HG03097 (cell line): ENCODE measurements at regions not wholly inside any gene's neighbourhood (a gene's known extent, or its start where the extent isn't known, plus 50 kb on each side); places are given as distances from the start of the nearest gene placed in this dataset.
"Not testable (repeated sequence)": the region's sequence is repeated elsewhere in the genome, so short reads cannot be mapped to it uniquely, and the experiment has no call there.

Experiments
- ATAC-seq: cut with Tn5 transposase; IDR thresholded peaks from one replicate; pipeline ENCODE4 v1.9.1; 2021; ENCODE audit not compliant: unreplicated experiment, low FRiP score

DNA sequence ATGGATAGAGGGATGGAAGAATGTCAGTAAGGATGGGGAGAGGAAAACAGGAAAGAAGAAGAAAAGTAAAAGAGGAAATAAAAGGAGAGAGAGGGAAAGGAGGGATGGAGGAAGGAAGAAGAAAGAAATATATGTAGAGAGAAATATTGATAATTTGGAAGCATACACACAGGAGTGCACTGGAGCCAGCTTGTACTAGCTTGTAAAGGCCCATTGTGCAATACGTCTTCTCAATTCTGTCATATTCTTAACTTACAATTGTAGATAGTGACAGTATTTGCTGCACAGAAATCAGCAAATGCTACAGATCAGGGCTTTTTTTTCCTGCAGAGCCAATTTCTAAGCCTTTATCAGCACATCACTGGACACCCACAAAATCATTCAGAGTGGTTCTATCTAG lies 458.8 kb upstream of the WWC1 start:
- no peak for ATAC-seq

DNA sequence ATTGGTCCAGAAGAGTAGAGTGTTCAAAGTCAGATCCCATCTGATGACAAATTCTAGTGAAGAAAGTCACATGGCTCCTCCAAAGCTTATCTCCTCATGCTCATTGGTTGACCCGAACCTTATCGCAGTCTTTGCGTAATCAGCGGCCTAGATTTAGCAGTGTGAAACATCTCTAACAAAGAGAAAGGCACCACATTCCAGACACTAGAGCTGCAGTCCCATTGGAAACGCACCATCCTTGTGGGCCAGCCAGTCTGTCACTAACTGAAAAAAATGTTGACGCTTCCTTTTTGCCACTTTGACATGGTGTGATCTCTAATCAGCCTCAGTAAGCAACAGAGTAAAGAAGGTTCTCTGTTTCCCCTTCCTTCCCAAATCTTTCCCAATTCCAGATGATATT lies 458.0 kb upstream of the WWC1 start:
- no peak for ATAC-seq

DNA sequence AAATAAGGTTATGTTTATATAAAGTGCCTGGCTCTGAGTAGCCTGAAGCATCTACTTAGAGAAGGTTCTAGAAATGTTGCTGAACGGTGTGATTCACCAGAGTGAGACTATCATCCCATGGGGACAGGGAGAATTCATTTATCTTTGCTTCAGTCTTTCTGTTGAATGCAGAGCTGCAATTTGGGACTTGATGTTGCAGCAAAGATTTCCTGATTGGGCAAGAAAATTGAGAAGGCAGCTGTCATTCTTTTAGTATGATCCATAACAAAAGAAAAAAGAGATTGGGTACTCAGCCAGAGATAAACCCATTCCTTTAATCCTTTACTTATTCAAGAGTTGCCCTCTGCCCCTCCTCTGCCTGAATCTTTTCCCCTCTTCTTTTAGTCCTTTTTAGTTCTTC lies 456.3 kb upstream of the WWC1 start:
- ATAC-seq, result no peak

DNA sequence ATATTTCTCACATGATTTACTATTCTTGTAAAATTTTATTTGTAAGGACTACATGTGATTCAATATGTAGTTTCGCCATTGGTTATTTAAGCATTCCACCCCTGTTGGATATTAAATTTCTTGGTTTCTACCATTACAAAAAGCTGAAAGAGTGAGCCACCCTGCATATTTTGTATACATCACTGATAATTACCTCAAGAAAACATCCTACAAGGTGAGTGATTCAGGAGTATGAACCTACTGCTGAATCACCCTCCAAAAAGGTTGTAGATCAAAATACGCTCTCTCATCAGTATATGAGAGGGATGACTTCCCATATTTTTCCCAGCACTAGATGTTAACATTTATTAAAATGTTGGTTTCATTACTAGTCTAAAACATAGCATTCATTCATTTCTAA lies 454.3 kb upstream of the WWC1 start:
- ATAC-seq, result no peak

DNA sequence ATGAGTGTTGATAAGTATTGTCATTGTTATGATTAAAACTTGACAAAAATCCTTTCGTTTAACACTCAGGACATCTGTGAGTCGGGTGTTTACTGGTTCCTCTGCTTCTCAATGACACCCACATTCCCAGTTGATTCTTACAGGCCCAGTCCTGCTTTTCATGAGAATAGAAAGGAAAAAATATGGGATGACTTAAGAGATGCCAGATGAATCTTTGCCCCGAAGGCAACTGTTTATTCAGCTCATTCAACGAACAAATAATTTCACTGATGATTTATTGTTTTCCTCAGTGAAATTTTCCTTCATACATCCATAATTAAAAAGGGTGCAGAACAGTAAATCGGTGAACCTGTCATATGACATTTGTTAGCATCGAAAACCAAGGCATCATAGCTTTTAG lies 452.4 kb upstream of the WWC1 start:
- no peak for ATAC-seq

DNA sequence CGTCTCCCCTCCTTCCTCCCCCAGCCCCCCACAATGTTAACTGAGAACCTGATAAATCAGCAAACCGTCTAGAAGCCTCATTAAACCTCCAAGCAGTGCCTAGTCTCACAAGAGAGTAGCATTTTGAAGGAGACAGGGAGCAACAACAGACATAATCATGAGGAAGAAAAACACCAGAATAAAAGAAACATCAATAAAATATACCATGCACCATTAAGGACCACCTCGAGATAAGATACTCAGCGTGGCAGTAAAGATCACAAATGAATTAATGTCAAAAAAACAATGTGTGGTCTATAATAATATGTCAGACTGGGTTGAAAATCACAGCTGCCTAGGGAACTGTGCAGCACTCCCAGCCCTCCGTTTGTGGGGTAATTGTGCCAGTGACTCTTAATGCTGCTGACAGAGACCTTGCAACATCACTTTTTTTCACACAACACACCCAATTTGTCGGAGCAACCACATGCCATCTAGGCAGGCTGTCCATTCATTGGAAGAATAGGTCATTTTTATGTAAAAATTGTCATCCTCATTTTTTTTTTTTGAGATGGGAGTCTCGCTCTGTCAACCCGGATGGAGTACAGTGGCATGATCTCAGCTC lies 450.8 kb upstream of the WWC1 start:
- no peak for ATAC-seq

DNA sequence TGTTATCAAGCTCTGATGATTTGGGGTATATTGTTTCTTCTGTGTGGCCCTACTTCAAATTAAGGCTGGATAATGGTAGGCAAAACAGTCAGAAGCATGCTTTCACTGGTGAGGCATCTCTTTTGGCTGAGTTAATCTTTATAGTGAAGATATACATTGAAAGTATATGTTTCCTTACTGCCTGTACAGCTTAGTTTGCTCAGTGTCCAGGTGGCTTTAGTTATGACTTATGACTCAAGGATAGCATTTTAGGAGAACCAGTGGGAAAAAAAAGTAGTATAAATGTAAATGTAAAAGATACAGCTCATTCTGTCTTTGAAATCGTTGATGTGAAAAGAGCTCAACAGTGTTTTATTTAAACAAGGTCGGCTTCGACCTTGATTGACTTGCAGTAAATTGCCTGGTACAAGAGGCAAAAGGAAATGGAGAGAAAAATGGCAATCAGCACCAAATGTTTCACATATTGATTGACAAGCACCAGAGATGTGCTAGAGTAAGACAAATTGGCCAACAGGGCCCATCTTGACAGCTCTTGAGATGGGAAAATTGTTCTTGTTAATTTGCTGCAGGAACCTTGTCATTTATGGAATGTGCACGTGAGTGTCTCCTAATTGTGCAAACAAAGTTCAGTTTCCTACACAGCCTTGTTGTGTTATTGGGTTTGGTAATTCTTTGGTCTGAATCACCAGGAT lies 447.4 kb upstream of the WWC1 start:
- no peak for ATAC-seq

DNA sequence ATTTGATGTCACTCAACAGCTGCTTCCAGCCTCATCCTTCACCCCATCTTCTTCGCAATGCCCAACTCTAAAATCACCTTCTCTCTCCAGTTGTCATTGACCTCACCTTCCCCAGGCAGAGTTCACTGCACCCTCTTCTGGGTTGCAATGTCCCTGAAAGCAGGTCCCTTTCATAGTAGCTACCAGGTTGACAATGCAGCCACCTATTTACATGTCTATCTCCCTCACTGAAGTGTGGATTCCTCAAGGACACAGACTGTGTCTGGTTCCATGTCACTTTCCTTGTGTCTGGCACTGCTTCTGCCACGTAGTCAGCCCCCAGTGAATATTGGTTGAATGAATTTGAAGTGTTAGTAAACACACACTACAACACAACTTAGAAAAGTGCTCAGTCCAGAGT lies 445.5 kb upstream of the WWC1 start:
- ATAC-seq, result no peak

DNA sequence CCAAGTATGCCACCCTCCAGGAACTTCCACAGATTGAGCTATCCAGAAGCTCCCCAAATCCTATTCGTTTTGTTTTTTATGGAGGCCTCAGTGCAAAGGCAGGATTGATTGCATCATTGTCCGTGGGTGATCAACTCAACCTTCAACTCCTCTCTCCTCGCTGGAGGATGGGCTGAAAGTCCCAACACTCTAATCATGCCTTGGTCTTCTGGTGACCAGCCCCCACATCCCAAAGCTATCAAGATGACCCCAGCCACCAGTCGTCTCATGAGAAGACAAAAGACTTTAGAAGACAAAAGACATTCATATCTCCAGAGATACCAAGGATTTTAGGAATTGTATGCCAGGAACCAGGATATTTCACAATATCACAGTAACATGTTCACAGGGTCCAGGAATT lies 441.6 kb upstream of the WWC1 start:
- ATAC-seq, result no peak

DNA sequence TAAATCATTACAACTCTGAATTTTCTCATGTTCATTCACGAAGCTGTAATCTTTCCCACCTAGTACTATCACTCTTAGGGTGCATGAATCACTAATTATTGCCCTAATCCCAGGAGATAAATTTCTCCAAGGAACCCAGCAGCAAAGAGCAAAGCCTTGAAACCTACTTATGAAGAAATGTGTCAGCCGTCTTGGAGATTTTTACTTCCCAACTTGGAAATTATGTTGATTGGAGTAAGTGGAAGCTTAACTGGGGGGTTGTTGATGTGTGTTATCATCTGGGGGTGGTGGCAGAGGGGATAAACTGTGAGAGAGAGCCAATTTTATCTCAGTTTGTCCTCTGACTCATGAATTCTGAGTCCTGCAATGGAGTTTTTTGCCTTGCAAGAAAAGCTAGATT lies 440.5 kb upstream of the WWC1 start:
- ATAC-seq, result no peak

DNA sequence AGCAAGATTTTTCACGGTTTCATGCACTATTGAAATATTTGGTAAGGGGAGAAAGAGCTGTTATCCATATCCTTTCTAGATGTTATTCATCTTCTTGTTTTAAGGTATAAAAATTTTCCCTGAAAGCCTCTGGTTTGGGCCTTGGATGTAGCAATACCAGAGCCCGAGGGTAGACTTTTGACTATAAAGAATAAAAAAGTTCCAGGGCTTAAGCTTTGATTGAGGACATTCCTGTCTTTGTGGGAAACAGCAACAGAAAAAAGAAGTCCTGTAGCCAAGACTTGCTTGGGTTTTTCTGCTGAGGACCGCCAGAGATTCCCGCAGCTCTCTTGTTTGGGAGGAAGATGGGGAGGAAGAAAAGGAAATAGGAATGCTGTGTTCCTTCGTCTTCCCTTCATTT lies 440.0 kb upstream of the WWC1 start:
- ATAC-seq, result no peak

DNA sequence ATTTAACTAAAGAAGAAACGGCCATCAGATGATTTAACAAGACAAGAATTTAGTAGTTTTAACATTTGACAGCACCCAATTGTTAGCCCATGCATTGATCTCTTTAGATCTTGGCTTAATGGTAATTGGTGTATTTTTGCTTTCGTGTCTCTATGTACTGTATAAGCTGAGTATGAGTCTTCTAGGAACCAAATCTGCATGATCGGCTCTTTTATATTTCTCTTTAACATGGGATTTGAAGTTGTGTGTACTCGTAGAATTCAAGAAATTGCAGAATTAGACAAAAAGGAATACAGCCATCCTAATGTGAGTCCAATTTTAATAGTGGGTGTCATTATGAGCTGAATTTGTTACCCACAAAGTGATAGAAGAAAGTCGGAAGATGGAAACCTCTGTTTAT lies 438.9 kb upstream of the WWC1 start:
- no peak for ATAC-seq

DNA sequence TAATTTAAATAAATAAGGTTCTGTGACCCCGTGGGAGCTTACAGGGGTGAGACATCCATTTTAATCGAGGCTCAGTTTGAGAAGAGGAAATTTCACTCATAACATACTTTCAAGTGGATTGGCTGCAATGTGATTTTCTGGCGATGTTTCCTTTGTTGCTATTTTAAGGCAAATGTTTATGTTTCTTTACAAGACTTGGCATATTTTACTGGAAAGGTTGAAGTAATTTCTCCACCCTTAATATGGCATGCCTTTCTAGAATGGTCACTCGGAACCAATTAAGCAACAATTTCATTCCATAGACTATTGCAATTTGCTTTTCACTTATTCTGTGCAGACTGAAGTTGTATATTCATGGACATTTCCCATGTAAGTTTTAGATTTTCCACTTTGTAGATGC lies 438.0 kb upstream of the WWC1 start:
- no peak for ATAC-seq

DNA sequence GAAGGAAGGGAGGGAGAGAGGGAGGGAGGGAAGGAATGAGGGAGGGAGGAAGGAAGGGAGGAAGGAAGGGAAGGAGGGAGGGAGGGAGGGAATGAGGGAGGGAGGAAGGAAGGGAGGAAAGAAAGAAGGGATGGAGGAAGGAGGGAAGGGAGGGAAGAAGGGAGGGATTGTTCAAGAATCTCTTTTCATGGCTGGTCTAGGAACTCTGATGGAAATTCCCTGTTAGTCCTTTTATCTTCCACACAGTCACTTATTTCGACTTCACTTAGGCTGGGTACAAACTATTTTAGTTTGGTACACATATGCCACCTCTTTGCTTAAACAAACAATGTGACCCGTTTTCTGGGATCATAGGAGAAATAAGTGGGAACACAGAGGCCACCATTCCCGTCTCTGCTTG lies 435.6 kb upstream of the WWC1 start:
- ATAC-seq, result no peak

DNA sequence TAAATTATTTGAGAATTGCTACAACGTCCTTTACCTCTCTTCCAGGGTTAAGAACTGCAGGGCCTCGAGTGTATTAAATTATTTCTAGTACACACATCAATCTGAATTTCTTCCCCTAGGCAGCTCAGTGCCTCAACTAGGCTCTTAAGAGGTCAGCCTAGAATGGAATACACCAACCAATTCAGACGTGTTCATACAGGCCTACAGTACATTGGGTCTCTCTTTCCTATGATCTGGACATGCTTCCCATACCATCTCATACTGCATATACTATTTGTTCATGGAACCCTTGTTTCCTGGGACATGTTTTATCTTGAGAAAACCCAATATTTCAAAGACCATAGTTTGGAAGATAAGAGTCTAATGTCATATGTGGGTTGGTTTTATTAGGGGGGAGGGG lies 434.1 kb upstream of the WWC1 start:
- ATAC-seq, result no peak

DNA sequence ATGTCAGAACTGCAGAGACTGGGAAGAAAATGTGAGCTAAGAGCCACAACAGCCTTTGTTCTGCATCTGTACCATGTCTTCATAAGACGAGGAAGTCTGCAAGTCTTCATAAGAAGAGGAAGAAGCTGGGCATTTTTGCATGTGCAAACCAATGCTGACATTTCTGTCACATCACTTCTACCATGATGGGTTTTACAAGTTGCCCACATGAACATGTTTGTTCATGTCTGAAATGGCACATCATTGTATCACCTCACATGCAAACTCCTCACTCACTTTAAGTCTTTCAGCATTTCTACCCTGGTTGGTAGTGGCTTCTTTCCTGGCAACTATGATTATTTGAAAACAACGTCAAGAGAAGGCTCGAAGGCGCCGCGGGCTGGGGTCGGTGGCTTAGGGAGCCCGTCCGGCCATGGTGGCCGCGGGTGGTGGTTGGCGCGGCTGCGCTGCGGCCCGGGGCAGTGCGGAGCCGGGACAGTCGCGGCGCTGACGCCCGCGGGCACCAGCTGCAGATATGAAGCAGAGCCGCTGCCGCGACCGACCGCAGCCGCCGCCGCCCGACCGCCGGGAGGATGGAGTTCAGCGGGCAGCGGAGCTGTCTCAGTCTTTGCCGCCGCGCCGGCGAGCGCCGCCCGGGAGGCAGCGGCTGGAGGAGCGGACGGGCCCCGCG lies 433.1 kb upstream of the WWC1 start:
- ATAC-seq, result not testable (repeated sequence)

DNA sequence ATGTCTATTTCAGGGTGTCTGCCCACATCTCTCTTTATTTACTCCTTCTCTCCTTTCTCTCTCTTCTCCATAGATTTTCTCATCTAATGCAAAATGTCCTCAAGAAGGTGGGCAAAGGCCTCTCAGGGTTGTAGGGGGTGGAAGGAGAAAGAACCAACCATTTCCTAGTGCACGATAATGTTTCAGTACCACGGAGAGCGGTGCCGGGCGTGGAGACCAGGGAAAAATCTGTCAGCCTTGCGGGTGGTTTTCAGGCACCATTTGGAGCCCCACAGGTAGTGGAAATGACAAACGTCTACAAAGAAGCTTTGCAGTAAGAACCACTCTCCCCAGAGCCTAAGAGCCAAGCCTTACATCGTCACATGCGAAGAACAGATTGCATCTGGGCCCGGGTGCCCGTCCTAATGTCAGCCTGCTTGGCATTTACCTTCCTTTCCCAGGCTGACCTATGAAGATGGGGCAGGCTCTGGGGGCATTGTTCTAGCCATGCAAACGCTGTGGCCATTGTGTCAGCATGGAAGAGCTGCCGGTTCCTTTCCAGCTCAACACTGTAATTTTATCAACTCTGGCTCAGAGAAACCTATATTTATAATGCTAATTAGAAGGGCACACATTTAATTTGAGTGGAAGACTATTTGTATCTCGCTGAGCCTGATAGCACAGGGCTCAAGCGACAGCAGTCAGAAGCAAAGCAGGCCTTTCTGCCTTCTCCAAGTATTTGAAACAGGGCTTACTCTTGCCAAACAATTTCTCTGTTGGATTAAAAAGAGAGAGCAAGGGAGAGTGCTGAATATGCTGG lies 430.1 kb upstream of the WWC1 start:
- ATAC-seq, result no peak

DNA sequence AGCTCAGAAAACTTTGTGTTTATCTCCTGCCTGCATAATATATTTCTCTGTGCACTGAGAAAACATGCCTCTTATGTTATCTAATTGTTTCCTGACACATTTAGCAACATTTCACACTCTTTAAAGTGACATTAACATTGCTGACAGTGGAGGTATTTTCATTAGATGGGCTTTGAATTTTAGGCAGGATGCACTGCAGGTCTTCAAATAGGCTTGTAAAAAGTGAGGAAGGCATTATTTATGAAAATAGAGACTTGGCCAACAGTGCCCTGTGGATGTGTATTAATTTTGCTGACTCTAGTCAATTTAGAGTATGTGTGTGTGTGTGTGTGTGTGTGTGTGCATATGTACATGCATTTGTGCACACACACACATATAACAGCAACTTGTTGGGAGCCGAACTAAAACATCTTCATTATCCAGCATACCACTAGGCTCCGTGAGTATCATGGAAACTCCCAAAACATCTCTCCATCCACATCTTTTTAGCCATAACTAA lies 429.5 kb upstream of the WWC1 start:
- ATAC-seq, result no peak

DNA sequence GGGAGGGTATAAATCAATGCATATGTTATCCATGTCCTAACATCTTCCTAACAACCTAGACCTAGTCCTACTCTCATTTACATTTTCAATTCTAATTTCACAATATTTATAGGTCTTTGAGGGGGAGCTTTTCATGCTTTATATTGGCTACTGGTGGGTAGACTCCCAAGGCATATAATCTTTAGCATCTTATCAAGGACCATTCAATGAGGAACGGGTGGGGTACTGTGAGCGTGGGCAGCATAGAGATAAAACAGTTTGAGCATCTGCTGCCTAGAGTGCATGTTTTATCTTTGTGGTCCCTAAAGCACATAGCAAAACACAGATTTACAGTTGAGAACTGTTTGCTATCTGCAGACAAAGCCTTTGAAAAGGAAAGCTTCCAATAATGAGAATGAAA lies 427.6 kb upstream of the WWC1 start:
- no peak for ATAC-seq

DNA sequence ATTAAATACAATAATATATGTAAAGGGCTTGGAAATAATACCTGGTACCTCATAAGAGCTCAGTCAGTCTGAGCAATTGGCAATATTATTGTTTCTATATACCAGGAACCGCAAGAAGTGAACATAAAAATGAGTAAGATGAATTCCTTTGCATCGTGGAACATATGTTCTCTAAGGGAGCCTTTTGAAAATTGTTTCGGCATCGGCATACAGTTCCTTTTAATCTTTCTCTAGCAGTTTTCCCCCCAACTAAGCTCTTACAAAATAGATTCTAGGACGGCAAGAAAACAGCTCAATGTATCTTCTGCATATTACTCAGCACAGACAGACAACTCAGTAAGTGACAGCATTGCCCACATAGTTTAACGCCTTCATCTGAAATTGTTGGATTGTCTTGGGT lies 426.6 kb upstream of the WWC1 start:
- no peak for ATAC-seq

DNA sequence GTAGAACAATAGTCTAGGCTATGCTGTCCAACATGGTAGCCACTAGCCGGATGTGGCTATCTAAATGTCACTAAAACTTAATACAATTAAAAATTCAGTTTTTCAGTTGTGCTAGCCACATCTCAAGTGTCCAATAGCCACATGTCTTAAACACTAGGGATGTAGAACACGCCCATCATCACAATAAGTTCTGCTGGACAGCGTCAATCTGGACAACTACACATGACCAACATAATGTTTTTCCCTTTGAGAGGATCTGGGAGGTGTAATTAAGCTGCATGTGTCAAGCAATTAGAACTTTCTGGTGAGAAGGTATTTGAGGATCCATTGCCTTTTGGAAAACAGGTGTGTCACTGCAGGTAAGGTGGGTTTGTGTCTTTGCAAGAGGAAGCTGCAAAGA lies 424.6 kb upstream of the WWC1 start:
- ATAC-seq, result no peak
